GM23338 (cell line): ENCODE measurements at regions not wholly inside any gene's neighbourhood (a gene's known extent, or its start where the extent isn't known, plus 50 kb on each side); places are given as distances from the start of the nearest gene placed in this dataset.

Experiments used
- ATAC-seq: fragments of 200-7000 bp; cut with Tn5 transposase; 3 replicates; pipeline ENCODE4 v1.9.1; 2020
- DNase-seq: peaks from one replicate; pipeline ENCODE4 v3.0.0-alpha.2; 2015; ENCODE audit warnings: low spot score
- H2AFZ ChIP-seq: fragments of 200-600 bp; sonication (generic); 2 replicates; pipeline ENCODE4 v1.8.0; 2016; ENCODE audit warnings: antibody characterized with exemption, mild to moderate bottlenecking, moderate library complexity
- H3F3A ChIP-seq: fragments of 200-600 bp; sonication (generic); replicated peaks from 2 replicates; pipeline ENCODE4 v1.8.0; 2017; ENCODE audit warnings: antibody characterized with exemption, mixed run types, low read depth
- H3K27ac ChIP-seq: fragments of 200-600 bp; sonication (generic); 2 replicates; pipeline ENCODE4 v1.6.1; 2016; ENCODE audit warnings: low read depth
- H3K27me3 ChIP-seq: fragments of 200-600 bp; sonication (generic); 2 replicates; pipeline ENCODE4 v1.8.0; 2016; ENCODE audit warnings: mild to moderate bottlenecking, mixed run types, moderate library complexity; ENCODE audit not compliant: insufficient read depth
- H3K36me3 ChIP-seq: fragments of 200-600 bp; sonication (generic); 2 replicates; pipeline ENCODE4 v1.8.0; 2016; ENCODE audit warnings: mild to moderate bottlenecking; ENCODE audit not compliant: insufficient read depth
- H3K4me1 ChIP-seq: fragments of 200-600 bp; sonication (generic); 2 replicates; pipeline ENCODE4 v1.8.0; 2016; ENCODE audit warnings: mild to moderate bottlenecking, moderate library complexity; ENCODE audit not compliant: insufficient read depth
- H3K4me2 ChIP-seq: fragments of 200-600 bp; sonication (generic); 2 replicates; pipeline ENCODE4 v1.7.1; 2017; ENCODE audit warnings: mixed run types
- H3K4me3 ChIP-seq: fragments of 200-600 bp; sonication (generic); 2 replicates; pipeline ENCODE4 v1.6.1; 2016; ENCODE audit warnings: mixed run types
- H3K79me2 ChIP-seq: fragments of 200-600 bp; sonication (generic); replicated peaks from 2 replicates; pipeline ENCODE4 v1.8.0; 2017; ENCODE audit warnings: mild to moderate bottlenecking; ENCODE audit not compliant: insufficient read depth
- H3K9me2 ChIP-seq: fragments of 200-600 bp; sonication (generic); 2 replicates; pipeline ENCODE4 v1.8.0; 2017; ENCODE audit not compliant: insufficient read depth
- H4K20me1 ChIP-seq: fragments of 200-600 bp; sonication (generic); replicated peaks from 2 replicates; pipeline ENCODE4 v1.8.0; 2017; ENCODE audit warnings: mild to moderate bottlenecking; ENCODE audit not compliant: insufficient read depth
- H3K27ac Mint-ChIP-seq: 2 replicates; pipeline ENCODE4 v1.8.0; 2020; ENCODE audit warnings: inconsistent platforms, mild to moderate bottlenecking, moderate library complexity, mixed read lengths
- H3K27me3 Mint-ChIP-seq: 3 replicates; pipeline ENCODE4 v1.8.0; 2022; ENCODE audit warnings: low read depth, mild to moderate bottlenecking, moderate library complexity, mixed read lengths, inconsistent platforms; ENCODE audit not compliant: insufficient read depth, poor library complexity
- H3K36me3 Mint-ChIP-seq: 3 replicates; pipeline ENCODE4 v1.8.0; 2021; ENCODE audit warnings: low read depth, mild to moderate bottlenecking, inconsistent platforms, moderate library complexity, mixed read lengths
- H3K4me1 Mint-ChIP-seq: 3 replicates; pipeline ENCODE4 v1.8.0; 2020; ENCODE audit warnings: mild to moderate bottlenecking, inconsistent platforms, mixed read lengths
- H3K4me3 Mint-ChIP-seq: 3 replicates; pipeline ENCODE4 v1.8.0; 2021; ENCODE audit warnings: moderate library complexity, mild to moderate bottlenecking, inconsistent platforms, mixed read lengths
- H3K9me3 Mint-ChIP-seq: 3 replicates; pipeline ENCODE4 v1.8.0; 2020; ENCODE audit warnings: moderate library complexity, mild to moderate bottlenecking, inconsistent platforms, mixed read lengths
- CREB1 ChIP-seq: fragments of 250-450 bp; sonication (Bioruptor Pico); IDR thresholded peaks from 2 replicates; pipeline ENCODE4 v1.5.0; 2020; ENCODE audit warnings: low read depth, mild to moderate bottlenecking, moderate library complexity
- EZH2 ChIP-seq: fragments of 200-600 bp; sonication (generic); IDR thresholded peaks from one replicate; pipeline ENCODE4 v1.8.0; 2017; ENCODE audit warnings: antibody characterized with exemption, mild to moderate bottlenecking, low read depth; ENCODE audit not compliant: unreplicated experiment
- EZH2phosphoT487 ChIP-seq: fragments of 200-600 bp; sonication (generic); IDR thresholded peaks from one replicate; pipeline ENCODE4 v1.8.1; 2018; ENCODE audit warnings: antibody characterized with exemption; ENCODE audit not compliant: unreplicated experiment
- NANOG ChIP-seq: IDR thresholded peaks from 2 replicates; pipeline ENCODE4 v1.6.1; 2016; ENCODE audit warnings: antibody characterized with exemption, borderline replicate concordance
- POLR2AphosphoS5 ChIP-seq: IDR thresholded peaks from 2 replicates; pipeline ENCODE4 v1.6.1; 2016; ENCODE audit warnings: antibody characterized with exemption, low read depth
- STAT1 ChIP-seq: IDR thresholded peaks from one replicate; pipeline ENCODE4 v1.6.1; 2016; ENCODE audit warnings: antibody characterized with exemption; ENCODE audit not compliant: unreplicated experiment
- ZNF114 ChIP-seq: fragments of 250-450 bp; sonication (Bioruptor Pico); IDR thresholded peaks from 2 replicates; pipeline ENCODE4 v1.5.0; 2020; ENCODE audit warnings: mild to moderate bottlenecking, moderate library complexity
- ZNF331 ChIP-seq: fragments of 250-450 bp; sonication (Bioruptor Pico); IDR thresholded peaks from 2 replicates; pipeline ENCODE4 v1.5.0; 2020; ENCODE audit warnings: low read depth, mild to moderate bottlenecking, moderate library complexity
- TF ChIP-seq, protein P1 (sequence below), 2 experiments: fragments of 200-600 bp in 1 of 2; sonication (generic) in 1 of 2; conservative IDR thresholded peaks; 2 replicates each; pipeline versions ENCODE4 v1.5.1 to v1.6.1; 2016 to 2017; ENCODE audit warnings: antibody characterized with exemption in 2 of 2, low read depth in 2 of 2, mild to moderate bottlenecking in 2 of 2, moderate library complexity in 1 of 2
- TF ChIP-seq, protein P2 (sequence below): IDR thresholded peaks from one replicate; pipeline ENCODE4 v1.6.1; 2018; ENCODE audit warnings: antibody characterized with exemption; ENCODE audit not compliant: unreplicated experiment
- TF ChIP-seq, protein P3 (sequence below): fragments of 250-450 bp; sonication (Bioruptor Pico); IDR thresholded peaks from 2 replicates; pipeline ENCODE4 v1.5.0; 2020; ENCODE audit warnings: mild to moderate bottlenecking, moderate library complexity

DNA sequence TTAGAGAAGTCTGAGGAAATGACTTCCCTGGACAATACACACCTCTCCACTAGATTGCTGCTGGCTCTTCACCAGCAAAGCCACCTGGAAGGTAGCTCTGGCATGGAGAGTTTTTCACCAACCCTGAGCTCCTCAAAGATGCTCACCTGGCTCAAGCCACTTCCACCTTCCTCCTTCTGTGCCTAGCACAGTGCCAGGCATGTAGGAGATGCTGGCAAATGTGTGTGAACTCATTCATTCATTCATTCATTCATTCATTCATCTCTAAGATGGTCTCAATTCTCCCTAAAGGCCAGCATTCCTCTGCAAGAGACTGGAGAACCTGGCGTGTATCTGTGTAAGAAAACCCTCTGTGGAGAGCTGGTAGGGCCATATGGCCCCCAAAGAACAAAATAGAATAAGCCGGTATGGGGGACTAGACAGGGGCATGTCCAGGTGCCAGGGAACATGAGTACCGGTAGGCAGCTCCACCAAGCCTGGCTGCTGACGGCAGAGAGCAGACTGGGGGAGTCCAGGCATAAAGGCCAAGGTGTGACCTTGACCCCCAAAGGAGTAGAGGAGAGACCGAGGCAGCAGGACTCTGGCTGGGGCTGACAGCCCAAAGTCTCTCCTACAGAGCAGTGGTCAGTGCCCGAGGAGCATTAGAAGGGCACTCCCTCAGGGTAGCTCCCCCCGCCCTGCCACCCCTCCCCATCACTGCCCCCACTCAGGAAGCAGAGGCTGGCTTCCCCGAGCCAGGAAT lies 132.2 kb upstream of the TNRC6C start:
- no peak overlapping the region for H3K27ac Mint-ChIP-seq
- no peaks in the 10 kb centered on the region for H3K36me3 Mint-ChIP-seq
- peaks cover 57% of the 10 kb centered on the region for H3K4me1 Mint-ChIP-seq

More for the DNA sequence above, 132.2 kb upstream of the TNRC6C start:
- H3K27me3 Mint-ChIP-seq: peaks cover 16% of the 10 kb centered on the region
- no peaks in the 10 kb centered on the region; the same call in 1 of the 3 replicates for H3K9me3 Mint-ChIP-seq
- Histone ChIP-seq H3K27ac (no peak overlapping the region), H4K20me1 (no peaks in the 10 kb centered on the region), H3K27me3 (no peaks in the 10 kb centered on the region), H3K4me1 (peaks cover 15% of the 10 kb centered on the region), H3K4me3 (no peak overlapping the region), H3F3A (peaks cover 20% of the 10 kb centered on the region), H3K4me2 (no peak overlapping the region), H2AFZ (no peak overlapping the region), H3K9me2 (no peaks in the 10 kb centered on the region), H3K36me3 (no peaks in the 10 kb centered on the region), H3K79me2 (no peaks in the 10 kb centered on the region)
- TF ChIP-seq ZNF331 (CRISPR knock-in tag) (no peak), NANOG (no peak), CREB1 (no peak), STAT1 (no peak), POLR2AphosphoS5 (no peak), ZNF114 (no peak), EZH2 (no peak), EZH2phosphoT487 (no peak)
- TF ChIP-seq, protein P1, sequence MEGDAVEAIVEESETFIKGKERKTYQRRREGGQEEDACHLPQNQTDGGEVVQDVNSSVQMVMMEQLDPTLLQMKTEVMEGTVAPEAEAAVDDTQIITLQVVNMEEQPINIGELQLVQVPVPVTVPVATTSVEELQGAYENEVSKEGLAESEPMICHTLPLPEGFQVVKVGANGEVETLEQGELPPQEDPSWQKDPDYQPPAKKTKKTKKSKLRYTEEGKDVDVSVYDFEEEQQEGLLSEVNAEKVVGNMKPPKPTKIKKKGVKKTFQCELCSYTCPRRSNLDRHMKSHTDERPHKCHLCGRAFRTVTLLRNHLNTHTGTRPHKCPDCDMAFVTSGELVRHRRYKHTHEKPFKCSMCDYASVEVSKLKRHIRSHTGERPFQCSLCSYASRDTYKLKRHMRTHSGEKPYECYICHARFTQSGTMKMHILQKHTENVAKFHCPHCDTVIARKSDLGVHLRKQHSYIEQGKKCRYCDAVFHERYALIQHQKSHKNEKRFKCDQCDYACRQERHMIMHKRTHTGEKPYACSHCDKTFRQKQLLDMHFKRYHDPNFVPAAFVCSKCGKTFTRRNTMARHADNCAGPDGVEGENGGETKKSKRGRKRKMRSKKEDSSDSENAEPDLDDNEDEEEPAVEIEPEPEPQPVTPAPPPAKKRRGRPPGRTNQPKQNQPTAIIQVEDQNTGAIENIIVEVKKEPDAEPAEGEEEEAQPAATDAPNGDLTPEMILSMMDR (conservative IDR thresholded peaks at IDR 0.05; ENCODE audit: low read depth in 2 of 2): no peak
- TF ChIP-seq, protein P2, sequence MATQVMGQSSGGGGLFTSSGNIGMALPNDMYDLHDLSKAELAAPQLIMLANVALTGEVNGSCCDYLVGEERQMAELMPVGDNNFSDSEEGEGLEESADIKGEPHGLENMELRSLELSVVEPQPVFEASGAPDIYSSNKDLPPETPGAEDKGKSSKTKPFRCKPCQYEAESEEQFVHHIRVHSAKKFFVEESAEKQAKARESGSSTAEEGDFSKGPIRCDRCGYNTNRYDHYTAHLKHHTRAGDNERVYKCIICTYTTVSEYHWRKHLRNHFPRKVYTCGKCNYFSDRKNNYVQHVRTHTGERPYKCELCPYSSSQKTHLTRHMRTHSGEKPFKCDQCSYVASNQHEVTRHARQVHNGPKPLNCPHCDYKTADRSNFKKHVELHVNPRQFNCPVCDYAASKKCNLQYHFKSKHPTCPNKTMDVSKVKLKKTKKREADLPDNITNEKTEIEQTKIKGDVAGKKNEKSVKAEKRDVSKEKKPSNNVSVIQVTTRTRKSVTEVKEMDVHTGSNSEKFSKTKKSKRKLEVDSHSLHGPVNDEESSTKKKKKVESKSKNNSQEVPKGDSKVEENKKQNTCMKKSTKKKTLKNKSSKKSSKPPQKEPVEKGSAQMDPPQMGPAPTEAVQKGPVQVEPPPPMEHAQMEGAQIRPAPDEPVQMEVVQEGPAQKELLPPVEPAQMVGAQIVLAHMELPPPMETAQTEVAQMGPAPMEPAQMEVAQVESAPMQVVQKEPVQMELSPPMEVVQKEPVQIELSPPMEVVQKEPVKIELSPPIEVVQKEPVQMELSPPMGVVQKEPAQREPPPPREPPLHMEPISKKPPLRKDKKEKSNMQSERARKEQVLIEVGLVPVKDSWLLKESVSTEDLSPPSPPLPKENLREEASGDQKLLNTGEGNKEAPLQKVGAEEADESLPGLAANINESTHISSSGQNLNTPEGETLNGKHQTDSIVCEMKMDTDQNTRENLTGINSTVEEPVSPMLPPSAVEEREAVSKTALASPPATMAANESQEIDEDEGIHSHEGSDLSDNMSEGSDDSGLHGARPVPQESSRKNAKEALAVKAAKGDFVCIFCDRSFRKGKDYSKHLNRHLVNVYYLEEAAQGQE: no peak
- TF ChIP-seq, protein P3, sequence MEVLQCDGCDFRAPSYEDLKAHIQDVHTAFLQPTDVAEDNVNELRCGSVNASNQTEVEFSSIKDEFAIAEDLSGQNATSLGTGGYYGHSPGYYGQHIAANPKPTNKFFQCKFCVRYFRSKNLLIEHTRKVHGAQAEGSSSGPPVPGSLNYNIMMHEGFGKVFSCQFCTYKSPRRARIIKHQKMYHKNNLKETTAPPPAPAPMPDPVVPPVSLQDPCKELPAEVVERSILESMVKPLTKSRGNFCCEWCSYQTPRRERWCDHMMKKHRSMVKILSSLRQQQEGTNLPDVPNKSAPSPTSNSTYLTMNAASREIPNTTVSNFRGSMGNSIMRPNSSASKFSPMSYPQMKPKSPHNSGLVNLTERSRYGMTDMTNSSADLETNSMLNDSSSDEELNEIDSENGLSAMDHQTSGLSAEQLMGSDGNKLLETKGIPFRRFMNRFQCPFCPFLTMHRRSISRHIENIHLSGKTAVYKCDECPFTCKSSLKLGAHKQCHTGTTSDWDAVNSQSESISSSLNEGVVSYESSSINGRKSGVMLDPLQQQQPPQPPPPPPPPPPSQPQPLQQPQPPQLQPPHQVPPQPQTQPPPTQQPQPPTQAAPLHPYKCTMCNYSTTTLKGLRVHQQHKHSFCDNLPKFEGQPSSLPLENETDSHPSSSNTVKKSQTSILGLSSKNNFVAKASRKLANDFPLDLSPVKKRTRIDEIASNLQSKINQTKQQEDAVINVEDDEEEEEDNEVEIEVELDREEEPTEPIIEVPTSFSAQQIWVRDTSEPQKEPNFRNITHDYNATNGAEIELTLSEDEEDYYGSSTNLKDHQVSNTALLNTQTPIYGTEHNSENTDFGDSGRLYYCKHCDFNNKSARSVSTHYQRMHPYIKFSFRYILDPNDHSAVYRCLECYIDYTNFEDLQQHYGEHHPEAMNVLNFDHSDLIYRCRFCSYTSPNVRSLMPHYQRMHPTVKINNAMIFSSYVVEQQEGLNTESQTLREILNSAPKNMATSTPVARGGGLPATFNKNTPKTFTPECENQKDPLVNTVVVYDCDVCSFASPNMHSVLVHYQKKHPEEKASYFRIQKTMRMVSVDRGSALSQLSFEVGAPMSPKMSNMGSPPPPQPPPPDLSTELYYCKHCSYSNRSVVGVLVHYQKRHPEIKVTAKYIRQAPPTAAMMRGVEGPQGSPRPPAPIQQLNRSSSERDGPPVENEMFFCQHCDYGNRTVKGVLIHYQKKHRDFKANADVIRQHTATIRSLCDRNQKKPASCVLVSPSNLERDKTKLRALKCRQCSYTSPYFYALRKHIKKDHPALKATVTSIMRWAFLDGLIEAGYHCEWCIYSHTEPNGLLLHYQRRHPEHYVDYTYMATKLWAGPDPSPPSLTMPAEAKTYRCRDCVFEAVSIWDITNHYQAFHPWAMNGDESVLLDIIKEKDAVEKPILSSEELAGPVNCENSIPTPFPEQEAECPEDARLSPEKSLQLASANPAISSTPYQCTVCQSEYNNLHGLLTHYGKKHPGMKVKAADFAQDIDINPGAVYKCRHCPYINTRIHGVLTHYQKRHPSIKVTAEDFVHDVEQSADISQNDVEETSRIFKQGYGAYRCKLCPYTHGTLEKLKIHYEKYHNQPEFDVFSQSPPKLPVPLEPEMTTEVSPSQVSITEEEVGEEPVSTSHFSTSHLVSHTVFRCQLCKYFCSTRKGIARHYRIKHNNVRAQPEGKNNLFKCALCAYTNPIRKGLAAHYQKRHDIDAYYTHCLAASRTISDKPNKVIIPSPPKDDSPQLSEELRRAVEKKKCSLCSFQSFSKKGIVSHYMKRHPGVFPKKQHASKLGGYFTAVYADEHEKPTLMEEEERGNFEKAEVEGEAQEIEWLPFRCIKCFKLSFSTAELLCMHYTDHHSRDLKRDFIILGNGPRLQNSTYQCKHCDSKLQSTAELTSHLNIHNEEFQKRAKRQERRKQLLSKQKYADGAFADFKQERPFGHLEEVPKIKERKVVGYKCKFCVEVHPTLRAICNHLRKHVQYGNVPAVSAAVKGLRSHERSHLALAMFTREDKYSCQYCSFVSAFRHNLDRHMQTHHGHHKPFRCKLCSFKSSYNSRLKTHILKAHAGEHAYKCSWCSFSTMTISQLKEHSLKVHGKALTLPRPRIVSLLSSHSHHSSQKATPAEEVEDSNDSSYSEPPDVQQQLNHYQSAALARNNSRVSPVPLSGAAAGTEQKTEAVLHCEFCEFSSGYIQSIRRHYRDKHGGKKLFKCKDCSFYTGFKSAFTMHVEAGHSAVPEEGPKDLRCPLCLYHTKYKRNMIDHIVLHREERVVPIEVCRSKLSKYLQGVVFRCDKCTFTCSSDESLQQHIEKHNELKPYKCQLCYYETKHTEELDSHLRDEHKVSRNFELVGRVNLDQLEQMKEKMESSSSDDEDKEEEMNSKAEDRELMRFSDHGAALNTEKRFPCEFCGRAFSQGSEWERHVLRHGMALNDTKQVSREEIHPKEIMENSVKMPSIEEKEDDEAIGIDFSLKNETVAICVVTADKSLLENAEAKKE (CRISPR knock-in tag): no peak
- ATAC-seq (no peak), DNase-seq (no peak)
- H3K4me3 Mint-ChIP-seq: no peak overlapping the region
